ENCODE measurements at regions not wholly inside any gene's neighbourhood (a gene's known extent, or its start where the extent isn't known, plus 50 kb on each side); places are given as distances from the start of the nearest gene placed in this dataset.
A peak's percentile ranks its signal among the peaks of the same experiment; 100 is the strongest.
"Not testable (repeated sequence)": the region's sequence is repeated elsewhere in the genome, so short reads cannot be mapped to it uniquely, and the experiment has no call there.

GRCh38 chr1:181948372-181948771, 113.1 kb downstream of the ZNF648 start:
- H3K27me3 Mint-ChIP-seq: peaks cover 17% of the 10 kb centered on the region
- H3K4me3 Mint-ChIP-seq: no peak overlapping the region

GRCh38 chr1:181947441-181947840, 114.1 kb downstream of the ZNF648 start:
- ATAC-seq (ENCODE audit: low read depth in 2 of 2) (no peak), DNase-seq (no peak)
- Histone ChIP-seq H3K9me3 (ENCODE audit: control insufficient read depth in 2 of 2, low read length in 2 of 2) (peaks cover 0 to 2% of the 10 kb centered on the region in 2 experiments), H3K4me3 (ENCODE audit: low read depth, low read length) (no peak overlapping the region), H3K36me3 (ENCODE audit: control insufficient read depth, insufficient read depth, low read length) (no peaks in the 10 kb centered on the region), H3K27ac (ENCODE audit: insufficient read depth, low read length, poor library complexity, severe bottlenecking) (no peak overlapping the region), H3K4me1 (ENCODE audit: control insufficient read depth, insufficient read depth, low read length, poor library complexity, severe bottlenecking) (no peaks in the 10 kb centered on the region), H3K27me3 (ENCODE audit: control insufficient read depth, insufficient read depth, low read length) (no peaks in the 10 kb centered on the region)
- peaks cover 4 to 10% (median 6%) of the 10 kb centered on the region in 7 donors for H3K9me3 Mint-ChIP-seq
- H3K27me3 Mint-ChIP-seq: peaks cover 15% of the 10 kb centered on the region
- no peak overlapping the region for H3K4me3 Mint-ChIP-seq
- no peaks in the 10 kb centered on the region for H3K4me1 Mint-ChIP-seq
- no peaks in the 10 kb centered on the region for H3K36me3 Mint-ChIP-seq
- no peak overlapping the region for H3K27ac Mint-ChIP-seq

More at GRCh38 chr1:181948372-181948771, 113.1 kb downstream of the ZNF648 start:
- no peaks in the 10 kb centered on the region for H3K36me3 ChIP-seq (ENCODE audit: control insufficient read depth, insufficient read depth, low read length)
- H3K27ac ChIP-seq (ENCODE audit: insufficient read depth, low read length, poor library complexity, severe bottlenecking): no peak overlapping the region
- H3K9me3 Mint-ChIP-seq: peaks cover 4 to 10% (median 5%) of the 10 kb centered on the region in 7 donors
- no peaks in the 10 kb centered on the region for H3K4me1 Mint-ChIP-seq
- no peaks in the 10 kb centered on the region for H3K27me3 ChIP-seq (ENCODE audit: control insufficient read depth, insufficient read depth, low read length)
- no peak overlapping the region for H3K4me3 ChIP-seq (ENCODE audit: low read depth, low read length)
- H3K27ac Mint-ChIP-seq: no peak overlapping the region
- ATAC-seq (ENCODE audit: low read depth in 2 of 2) (no peak), DNase-seq (no peak)
- H3K9me3 ChIP-seq (ENCODE audit: control insufficient read depth in 2 of 2, low read length in 2 of 2): peaks cover 0 to 2% of the 10 kb centered on the region in 2 experiments
- H3K4me1 ChIP-seq (ENCODE audit: control insufficient read depth, insufficient read depth, low read length, poor library complexity, severe bottlenecking): no peaks in the 10 kb centered on the region
- H3K36me3 Mint-ChIP-seq: no peaks in the 10 kb centered on the region

GRCh38 chr1:181936768-181937581, 124.5 kb downstream of the ZNF648 start:
- Mint-ChIP-seq H3K27ac (no peak overlapping the region), H3K27me3 (no peaks in the 10 kb centered on the region), H3K9me3 (no peaks in the 10 kb centered on the region), H3K36me3 (no peaks in the 10 kb centered on the region), H3K4me1 (peaks cover 0 to 4% (median 2%) of the 10 kb centered on the region in 4 donors), H3K4me3 (peak overlapping the region in 1 of 4 donors; percentile 24)
- Histone ChIP-seq H3K36me3 (ENCODE audit: control insufficient read depth, insufficient read depth, low read length) (no peaks in the 10 kb centered on the region), H3K9me3 (ENCODE audit: control insufficient read depth in 2 of 2, low read length in 2 of 2) (no peaks in the 10 kb centered on the region), H3K4me1 (ENCODE audit: control insufficient read depth, insufficient read depth, low read length, poor library complexity, severe bottlenecking) (peaks cover 4% of the 10 kb centered on the region), H3K27ac (ENCODE audit: insufficient read depth, low read length, poor library complexity, severe bottlenecking) (no peak overlapping the region), H3K27me3 (ENCODE audit: control insufficient read depth, insufficient read depth, low read length) (no peaks in the 10 kb centered on the region), H3K4me3 (ENCODE audit: low read depth, low read length) (no peak overlapping the region)
- peak in 2 of 3 donors; percentile 16 to 54 for DNase-seq
- peak; percentile 46 to 62 for ATAC-seq (ENCODE audit: low read depth in 2 of 2)

- H3K4me1 Mint-ChIP-seq: peaks cover 0 to 4% (median 2%) of the 10 kb centered on the region in 4 donors
Measured at GRCh38 chr1:181936269-181936668, 125.2 kb downstream of the ZNF648 start.

GRCh38 chr1:181931873-181932272, 129.6 kb downstream of the ZNF648 start:
- H3K27ac ChIP-seq (ENCODE audit: insufficient read depth, low read length, poor library complexity, severe bottlenecking): no peak overlapping the region
- DNase-seq: no peak
- H3K4me1 Mint-ChIP-seq: peaks cover 0 to 4% (median 0%) of the 10 kb centered on the region in 4 donors
- H3K4me3 Mint-ChIP-seq: no peak overlapping the region
- H3K27me3 Mint-ChIP-seq: no peaks in the 10 kb centered on the region
- no peaks in the 10 kb centered on the region for H3K9me3 ChIP-seq (ENCODE audit: control insufficient read depth in 2 of 2, low read length in 2 of 2)
- no peak overlapping the region for H3K4me3 ChIP-seq (ENCODE audit: low read depth, low read length)
- ATAC-seq (ENCODE audit: low read depth in 2 of 2): no peak
- H3K27ac Mint-ChIP-seq: no peak overlapping the region
- no peaks in the 10 kb centered on the region for H3K9me3 Mint-ChIP-seq
- no peaks in the 10 kb centered on the region for H3K4me1 ChIP-seq (ENCODE audit: control insufficient read depth, insufficient read depth, low read length, poor library complexity, severe bottlenecking)
- H3K36me3 ChIP-seq (ENCODE audit: control insufficient read depth, insufficient read depth, low read length): no peaks in the 10 kb centered on the region
- H3K36me3 Mint-ChIP-seq: no peaks in the 10 kb centered on the region
- no peaks in the 10 kb centered on the region for H3K27me3 ChIP-seq (ENCODE audit: control insufficient read depth, insufficient read depth, low read length)

More at GRCh38 chr1:181936269-181936668, 125.2 kb downstream of the ZNF648 start:
- H3K27ac Mint-ChIP-seq: no peak overlapping the region
- ATAC-seq (ENCODE audit: low read depth in 2 of 2) (no peak), DNase-seq (no peak)
- no peak overlapping the region for H3K27ac ChIP-seq (ENCODE audit: insufficient read depth, low read length, poor library complexity, severe bottlenecking)
- no peak overlapping the region for H3K4me3 ChIP-seq (ENCODE audit: low read depth, low read length)
- H3K9me3 ChIP-seq (ENCODE audit: control insufficient read depth in 2 of 2, low read length in 2 of 2): no peaks in the 10 kb centered on the region
- no peak overlapping the region for H3K4me3 Mint-ChIP-seq
- no peaks in the 10 kb centered on the region for H3K36me3 Mint-ChIP-seq
- H3K27me3 Mint-ChIP-seq: no peaks in the 10 kb centered on the region
- no peaks in the 10 kb centered on the region for H3K9me3 Mint-ChIP-seq
- no peaks in the 10 kb centered on the region for H3K27me3 ChIP-seq (ENCODE audit: control insufficient read depth, insufficient read depth, low read length)
- no peaks in the 10 kb centered on the region for H3K36me3 ChIP-seq (ENCODE audit: control insufficient read depth, insufficient read depth, low read length)
- H3K4me1 ChIP-seq (ENCODE audit: control insufficient read depth, insufficient read depth, low read length, poor library complexity, severe bottlenecking): peaks cover 4% of the 10 kb centered on the region

GRCh38 chr1:181930187-181930586, 131.3 kb downstream of the ZNF648 start:
- ATAC-seq (ENCODE audit: low read depth in 2 of 2) (no peak), DNase-seq (no peak)
- no peak overlapping the region for H3K27ac ChIP-seq (ENCODE audit: insufficient read depth, low read length, poor library complexity, severe bottlenecking)
- no peak overlapping the region for H3K27ac Mint-ChIP-seq
- no peaks in the 10 kb centered on the region for H3K27me3 ChIP-seq (ENCODE audit: control insufficient read depth, insufficient read depth, low read length)
- no peaks in the 10 kb centered on the region for H3K4me1 ChIP-seq (ENCODE audit: control insufficient read depth, insufficient read depth, low read length, poor library complexity, severe bottlenecking)
- H3K4me3 ChIP-seq (ENCODE audit: low read depth, low read length): no peak overlapping the region
- no peaks in the 10 kb centered on the region for H3K9me3 ChIP-seq (ENCODE audit: control insufficient read depth in 2 of 2, low read length in 2 of 2)
- peaks cover 0 to 2% (median 0%) of the 10 kb centered on the region in 7 donors for H3K9me3 Mint-ChIP-seq
- H3K36me3 ChIP-seq (ENCODE audit: control insufficient read depth, insufficient read depth, low read length): no peaks in the 10 kb centered on the region
- H3K36me3 Mint-ChIP-seq: no peaks in the 10 kb centered on the region
- H3K4me3 Mint-ChIP-seq: no peak overlapping the region
- H3K27me3 Mint-ChIP-seq: no peaks in the 10 kb centered on the region
- peaks cover 0 to 4% (median 0%) of the 10 kb centered on the region in 4 donors for H3K4me1 Mint-ChIP-seq

GRCh38 chr1:181926697-181927096, 134.8 kb downstream of the ZNF648 start:
- DNase-seq (no peak), ATAC-seq (ENCODE audit: low read depth in 2 of 2) (no peak)
- peaks cover 0 to 5% (median 0%) of the 10 kb centered on the region in 7 donors for H3K9me3 Mint-ChIP-seq
- no peaks in the 10 kb centered on the region for H3K9me3 ChIP-seq (ENCODE audit: control insufficient read depth in 2 of 2, low read length in 2 of 2)
- H3K27ac ChIP-seq (ENCODE audit: insufficient read depth, low read length, poor library complexity, severe bottlenecking): no peak overlapping the region
- no peak overlapping the region for H3K4me3 Mint-ChIP-seq
- H3K4me1 Mint-ChIP-seq: no peaks in the 10 kb centered on the region
- no peaks in the 10 kb centered on the region for H3K36me3 Mint-ChIP-seq
- no peaks in the 10 kb centered on the region for H3K27me3 ChIP-seq (ENCODE audit: control insufficient read depth, insufficient read depth, low read length)
- H3K36me3 ChIP-seq (ENCODE audit: control insufficient read depth, insufficient read depth, low read length): no peaks in the 10 kb centered on the region
- no peak overlapping the region for H3K27ac Mint-ChIP-seq
- H3K4me1 ChIP-seq (ENCODE audit: control insufficient read depth, insufficient read depth, low read length, poor library complexity, severe bottlenecking): no peaks in the 10 kb centered on the region
- no peak overlapping the region for H3K4me3 ChIP-seq (ENCODE audit: low read depth, low read length)
- no peaks in the 10 kb centered on the region for H3K27me3 Mint-ChIP-seq

- not testable (repeated sequence) for H3K36me3 ChIP-seq (ENCODE audit: control insufficient read depth, insufficient read depth, low read length); H3K27ac ChIP-seq (ENCODE audit: insufficient read depth, low read length, poor library complexity, severe bottlenecking); H3K4me3 ChIP-seq (ENCODE audit: low read depth, low read length); H3K4me1 Mint-ChIP-seq; H3K9me3 ChIP-seq (ENCODE audit: control insufficient read depth in 2 of 2, low read length in 2 of 2); H3K27ac Mint-ChIP-seq; H3K36me3 Mint-ChIP-seq; ATAC-seq (ENCODE audit: low read depth in 2 of 2); H3K9me3 Mint-ChIP-seq; H3K27me3 Mint-ChIP-seq; H3K27me3 ChIP-seq (ENCODE audit: control insufficient read depth, insufficient read depth, low read length); H3K4me3 Mint-ChIP-seq; H3K4me1 ChIP-seq (ENCODE audit: control insufficient read depth, insufficient read depth, low read length, poor library complexity, severe bottlenecking); DNase-seq
Measured at GRCh38 chr1:181924034-181924433, 137.5 kb downstream of the ZNF648 start.
